ENCODE measurements at regions not wholly inside any gene's neighbourhood (a gene's known extent, or its start where the extent isn't known, plus 50 kb on each side); places are given as distances from the start of the nearest gene placed in this dataset.

- Mint-ChIP-seq H3K4me1 (peaks cover 29% of the 10 kb centered on the region), H3K27me3 (ENCODE audit: low read depth) (peaks cover 43% of the 10 kb centered on the region), H3K9me3 (no peaks in the 10 kb centered on the region), H3K36me3 (ENCODE audit: low read depth) (no peaks in the 10 kb centered on the region), H3K27ac (peak overlapping the region in 1 of 3 experiments; percentile 60), H3K4me3 (no peak overlapping the region)
- TF ChIP-seq CTCF (IDR thresholded peaks at IDR 0.05; ENCODE audit: unreplicated experiment in 3 of 3): no peak
Measured at GRCh38 chr20:56859801-56860261, 230.7 kb downstream of the TFAP2C start.

- no peaks in the 10 kb centered on the region for H3K36me3 Mint-ChIP-seq (ENCODE audit: low read depth)
Measured at GRCh38 chr20:56860413-56860812, 231.3 kb downstream of the TFAP2C start.

GRCh38 chr20:56861590-56861989, 232.5 kb downstream of the TFAP2C start:
- no peak overlapping the region for H3K4me3 Mint-ChIP-seq
- H3K4me1 Mint-ChIP-seq: peaks cover 24% of the 10 kb centered on the region
- no peak for TF ChIP-seq CTCF (IDR thresholded peaks at IDR 0.05; ENCODE audit: unreplicated experiment in 3 of 3)
- no peaks in the 10 kb centered on the region for H3K36me3 Mint-ChIP-seq (ENCODE audit: low read depth)
- peaks cover 2% of the 10 kb centered on the region for H3K9me3 Mint-ChIP-seq
- H3K27ac Mint-ChIP-seq: no peak overlapping the region
- peaks cover 46% of the 10 kb centered on the region for H3K27me3 Mint-ChIP-seq (ENCODE audit: low read depth)

More at GRCh38 chr20:56860413-56860812, 231.3 kb downstream of the TFAP2C start:
- Mint-ChIP-seq H3K4me3 (no peak overlapping the region), H3K4me1 (peaks cover 28% of the 10 kb centered on the region), H3K27me3 (ENCODE audit: low read depth) (peaks cover 48% of the 10 kb centered on the region), H3K27ac (peak overlapping the region in 1 of 3 experiments; percentile 1), H3K9me3 (no peaks in the 10 kb centered on the region)
- TF ChIP-seq CTCF (IDR thresholded peaks at IDR 0.05; ENCODE audit: unreplicated experiment in 3 of 3): no peak

GRCh38 chr20:56865055-56865454, 235.9 kb downstream of the TFAP2C start:
- Mint-ChIP-seq H3K27ac (no peak overlapping the region), H3K36me3 (ENCODE audit: low read depth) (no peaks in the 10 kb centered on the region), H3K9me3 (peaks cover 11% of the 10 kb centered on the region), H3K4me1 (peaks cover 9% of the 10 kb centered on the region), H3K4me3 (no peak overlapping the region), H3K27me3 (ENCODE audit: low read depth) (peaks cover 49% of the 10 kb centered on the region)
- no peak for TF ChIP-seq CTCF (IDR thresholded peaks at IDR 0.05; ENCODE audit: unreplicated experiment in 3 of 3)

- Mint-ChIP-seq H3K4me3 (no peak overlapping the region), H3K27ac (no peak overlapping the region)
Measured at GRCh38 chr20:56867128-56867527, 238.0 kb downstream of the TFAP2C start.

More at GRCh38 chr20:56867128-56867527, 238.0 kb downstream of the TFAP2C start:
- Mint-ChIP-seq H3K9me3 (peaks cover 11% of the 10 kb centered on the region), H3K36me3 (ENCODE audit: low read depth) (no peaks in the 10 kb centered on the region), H3K27me3 (ENCODE audit: low read depth) (peaks cover 44% of the 10 kb centered on the region), H3K4me1 (no peaks in the 10 kb centered on the region)
- no peak for TF ChIP-seq CTCF (IDR thresholded peaks at IDR 0.05; ENCODE audit: unreplicated experiment in 3 of 3)

Data from nephron (organoid).